IMR-90 (cell line): ENCODE measurements at regions not wholly inside any gene's neighbourhood (a gene's known extent, or its start where the extent isn't known, plus 50 kb on each side); places are given as distances from the start of the nearest gene placed in this dataset.

ENCODE experiments used
- CEBPB ChIP-seq: IDR thresholded peaks from 2 replicates; pipeline ENCODE4 v1.6.1; 2012; ENCODE audit warnings: low read depth, low read length, improper control_type of control experiment
- CHD1 ChIP-seq: IDR thresholded peaks from 2 replicates; pipeline ENCODE4 v1.6.1; 2012; ENCODE audit warnings: low read depth, low read length, improper control_type of control experiment
- POLR2A ChIP-seq: IDR thresholded peaks from 2 replicates; pipeline ENCODE4 v1.6.1; 2012; ENCODE audit warnings: mild to moderate bottlenecking, low read depth, low read length
- SMC3 ChIP-seq: fragments of 150-350 bp; IDR thresholded peaks from 2 replicates; pipeline ENCODE4 v1.6.1; 2016; ENCODE audit warnings: low read depth, mild to moderate bottlenecking, antibody characterized with exemption, low read length, moderate library complexity
- TF ChIP-seq, protein P1 (sequence below): conservative IDR thresholded peaks from 2 replicates; pipeline ENCODE4 v1.5.1; 2012; ENCODE audit warnings: mild to moderate bottlenecking, low read depth, low read length, improper control_type of control experiment
- TF ChIP-seq, protein P2 (sequence below): fragments of 150-350 bp; IDR thresholded peaks from 2 replicates; pipeline ENCODE4 v1.6.1; 2017; ENCODE audit warnings: mild to moderate bottlenecking, antibody characterized with exemption, low read length, low read depth

DNA sequence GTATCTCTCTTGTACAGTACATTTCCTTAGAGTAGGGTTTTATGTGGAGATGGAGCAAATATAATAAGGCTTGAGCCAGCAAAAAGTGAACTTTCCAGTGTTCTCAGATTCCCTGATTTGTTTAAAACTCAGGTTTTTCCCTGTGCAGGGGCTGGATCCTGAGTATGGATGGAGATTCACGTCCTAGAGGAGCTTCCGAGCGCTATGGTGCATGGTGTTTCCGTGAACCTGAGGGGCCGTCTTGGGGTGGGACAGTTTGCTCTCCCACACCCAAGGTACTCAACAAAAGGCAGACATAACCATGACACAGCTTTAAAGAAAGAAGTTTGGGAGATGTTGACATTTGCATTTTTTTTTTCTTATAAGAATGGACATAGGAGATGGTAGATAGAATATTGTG lies 122.5 kb downstream of the SEC23IP start:
- TF ChIP-seq, protein P1, sequence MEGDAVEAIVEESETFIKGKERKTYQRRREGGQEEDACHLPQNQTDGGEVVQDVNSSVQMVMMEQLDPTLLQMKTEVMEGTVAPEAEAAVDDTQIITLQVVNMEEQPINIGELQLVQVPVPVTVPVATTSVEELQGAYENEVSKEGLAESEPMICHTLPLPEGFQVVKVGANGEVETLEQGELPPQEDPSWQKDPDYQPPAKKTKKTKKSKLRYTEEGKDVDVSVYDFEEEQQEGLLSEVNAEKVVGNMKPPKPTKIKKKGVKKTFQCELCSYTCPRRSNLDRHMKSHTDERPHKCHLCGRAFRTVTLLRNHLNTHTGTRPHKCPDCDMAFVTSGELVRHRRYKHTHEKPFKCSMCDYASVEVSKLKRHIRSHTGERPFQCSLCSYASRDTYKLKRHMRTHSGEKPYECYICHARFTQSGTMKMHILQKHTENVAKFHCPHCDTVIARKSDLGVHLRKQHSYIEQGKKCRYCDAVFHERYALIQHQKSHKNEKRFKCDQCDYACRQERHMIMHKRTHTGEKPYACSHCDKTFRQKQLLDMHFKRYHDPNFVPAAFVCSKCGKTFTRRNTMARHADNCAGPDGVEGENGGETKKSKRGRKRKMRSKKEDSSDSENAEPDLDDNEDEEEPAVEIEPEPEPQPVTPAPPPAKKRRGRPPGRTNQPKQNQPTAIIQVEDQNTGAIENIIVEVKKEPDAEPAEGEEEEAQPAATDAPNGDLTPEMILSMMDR: no peak
- TF ChIP-seq CEBPB (no peak), CHD1 (no peak), POLR2A (no peak), SMC3 (no peak)
- TF ChIP-seq, protein P2, sequence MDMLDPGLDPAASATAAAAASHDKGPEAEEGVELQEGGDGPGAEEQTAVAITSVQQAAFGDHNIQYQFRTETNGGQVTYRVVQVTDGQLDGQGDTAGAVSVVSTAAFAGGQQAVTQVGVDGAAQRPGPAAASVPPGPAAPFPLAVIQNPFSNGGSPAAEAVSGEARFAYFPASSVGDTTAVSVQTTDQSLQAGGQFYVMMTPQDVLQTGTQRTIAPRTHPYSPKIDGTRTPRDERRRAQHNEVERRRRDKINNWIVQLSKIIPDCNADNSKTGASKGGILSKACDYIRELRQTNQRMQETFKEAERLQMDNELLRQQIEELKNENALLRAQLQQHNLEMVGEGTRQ: no peak
